ENCODE measurements at regions not wholly inside any gene's neighbourhood (a gene's known extent, or its start where the extent isn't known, plus 50 kb on each side); places are given as distances from the start of the nearest gene placed in this dataset.

GRCh38 chr5:18965893-18966292, 1022.1 kb downstream of the CDH18 start:
- TF ChIP-seq POLR2A (IDR thresholded peaks at IDR 0.05) = no peak
- TF ChIP-seq CTCF (IDR thresholded peaks at IDR 0.05) = no peak
